ENCODE measurements at regions not wholly inside any gene's neighbourhood (a gene's known extent, or its start where the extent isn't known, plus 50 kb on each side); places are given as distances from the start of the nearest gene placed in this dataset.
A peak's percentile ranks its signal among the peaks of the same experiment; 100 is the strongest.

DNA sequence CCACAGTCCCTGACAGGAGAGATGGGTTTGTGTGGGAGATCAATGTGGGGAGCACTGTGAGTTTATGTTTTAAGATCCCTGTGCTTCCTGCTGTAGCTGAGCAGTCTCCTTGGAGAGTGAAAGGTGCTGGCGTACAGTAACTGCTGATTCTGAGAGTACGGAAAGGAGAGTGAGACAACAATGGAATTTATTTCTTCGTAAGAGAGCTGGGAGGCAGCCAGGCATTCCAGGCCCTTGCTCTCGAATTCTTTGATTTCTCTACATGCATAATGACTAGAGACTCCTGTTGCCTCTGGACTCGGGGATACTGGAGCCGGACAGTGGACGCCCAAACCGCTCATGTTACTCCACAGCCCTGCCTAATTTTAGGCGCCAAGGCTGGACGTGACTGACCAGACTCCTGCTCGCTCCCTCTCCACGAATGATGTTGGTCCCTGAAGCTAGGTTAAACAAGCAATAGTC, 131.0 kb upstream of the PHACTR1 start:
- no peak for DNase-seq (ENCODE audit: low read depth)

DNA sequence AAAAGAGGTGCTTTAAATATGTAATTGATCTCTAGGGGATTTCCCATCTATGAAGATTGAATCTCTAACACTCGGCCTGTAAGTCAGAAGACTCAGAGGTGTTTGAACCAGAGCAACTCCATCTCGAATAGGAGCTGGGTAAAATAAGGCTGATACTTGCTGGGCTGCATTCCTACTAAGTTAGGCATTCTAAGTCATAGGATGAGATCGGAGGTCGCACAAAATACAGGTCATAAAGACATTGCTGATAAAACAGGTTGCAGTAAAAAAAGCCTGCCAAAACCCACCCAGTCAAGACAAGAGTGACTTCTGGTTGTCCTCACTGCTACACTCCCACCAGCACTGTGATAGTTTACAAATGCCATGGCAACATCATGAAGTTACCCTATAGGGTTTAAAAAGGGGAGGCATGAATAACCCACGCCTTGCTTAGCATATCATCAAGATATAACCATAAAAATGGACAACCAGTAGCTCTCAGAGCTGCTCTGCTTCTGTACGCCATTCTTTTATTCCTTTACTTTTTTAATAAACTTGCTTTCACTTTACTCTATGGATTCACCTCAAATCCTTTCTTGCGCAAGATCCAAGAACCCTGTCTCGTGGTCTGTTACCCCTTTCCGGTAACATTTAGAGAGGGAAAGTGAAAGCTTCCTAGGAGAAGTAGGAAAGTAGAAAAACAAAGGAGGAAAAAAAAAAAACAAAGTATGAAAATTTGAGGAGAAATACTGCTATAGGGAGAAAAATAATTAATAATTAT, 129.7 kb upstream of the PHACTR1 start:
- no peak for DNase-seq (ENCODE audit: low read depth)

DNA sequence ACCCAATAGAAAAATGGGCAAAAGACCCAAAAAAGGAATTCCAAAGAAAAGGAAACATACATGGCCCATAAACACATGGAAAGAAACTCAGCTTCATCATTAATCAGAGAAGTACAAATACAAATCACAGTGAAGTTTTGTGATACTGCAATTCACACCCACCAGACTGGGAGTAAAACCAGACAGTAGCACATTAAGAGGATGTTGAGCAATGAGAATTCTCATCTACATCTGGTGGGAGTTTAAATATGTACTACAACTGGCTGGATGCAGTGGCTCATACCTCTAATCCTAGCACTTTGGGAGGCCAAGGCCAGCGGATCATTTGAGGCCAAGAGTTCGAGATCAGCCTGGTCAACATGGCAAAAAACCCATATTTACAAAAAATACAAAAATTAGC, 125.7 kb upstream of the PHACTR1 start:
- no peak for DNase-seq (ENCODE audit: low read depth)

DNA sequence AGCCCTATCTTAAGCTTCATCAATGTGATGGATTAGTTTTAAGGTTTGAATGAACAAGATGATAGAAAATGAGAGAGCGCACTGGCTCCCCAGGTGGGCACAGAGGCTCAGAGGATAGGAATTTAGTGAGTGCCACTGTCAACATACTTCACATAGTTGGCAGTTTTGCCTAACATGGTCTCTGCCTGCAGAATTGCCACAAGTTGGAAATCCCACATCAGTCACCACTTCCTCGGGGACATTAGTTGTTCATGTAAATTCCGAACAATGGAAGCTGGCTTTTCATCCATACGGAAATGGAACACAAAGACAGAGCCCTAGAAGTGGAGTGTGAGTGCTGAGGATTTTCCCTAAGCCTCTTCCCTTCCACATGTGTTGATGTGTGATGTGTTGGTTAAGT, 123.9 kb upstream of the PHACTR1 start:
- DNase-seq (ENCODE audit: low read depth) = no peak

DNA sequence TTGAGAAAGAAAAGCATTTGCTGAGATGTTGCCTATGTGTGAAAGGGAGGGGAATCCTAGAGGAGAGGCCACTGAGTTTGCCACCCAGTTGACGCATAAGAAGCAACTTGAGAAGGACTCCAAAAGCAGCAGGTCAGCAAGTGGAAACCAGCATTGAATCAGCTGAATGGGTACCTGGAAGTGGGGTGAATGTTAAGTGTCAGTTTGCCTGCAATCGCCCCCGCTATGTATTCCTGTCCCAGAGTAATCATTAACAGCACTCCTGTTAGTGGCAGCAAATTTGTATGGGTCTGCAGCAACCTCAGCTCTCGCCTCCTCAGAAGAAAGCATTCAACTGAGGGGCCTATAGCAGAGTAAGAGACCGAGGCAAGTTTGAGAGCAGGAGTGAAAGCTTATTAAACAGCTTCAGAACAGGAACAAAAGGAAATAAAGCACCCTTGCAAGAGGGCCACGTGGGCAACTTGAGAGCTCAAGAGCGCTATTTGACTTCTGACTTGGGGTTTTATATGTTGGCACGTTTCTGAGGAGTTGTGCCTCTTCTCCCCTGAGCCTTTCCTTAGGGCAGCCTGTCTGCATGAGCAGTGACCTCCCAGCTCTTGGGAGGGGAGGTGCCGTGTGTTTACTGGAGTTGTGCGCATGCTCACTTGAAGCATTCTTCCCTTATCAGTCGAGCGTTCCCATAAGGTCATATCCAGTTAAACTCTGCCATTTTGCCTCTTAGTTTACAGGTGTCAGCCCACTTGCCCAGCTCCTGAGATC, 122.6 kb upstream of the PHACTR1 start:
- DNase-seq (ENCODE audit: low read depth) = no peak

DNA sequence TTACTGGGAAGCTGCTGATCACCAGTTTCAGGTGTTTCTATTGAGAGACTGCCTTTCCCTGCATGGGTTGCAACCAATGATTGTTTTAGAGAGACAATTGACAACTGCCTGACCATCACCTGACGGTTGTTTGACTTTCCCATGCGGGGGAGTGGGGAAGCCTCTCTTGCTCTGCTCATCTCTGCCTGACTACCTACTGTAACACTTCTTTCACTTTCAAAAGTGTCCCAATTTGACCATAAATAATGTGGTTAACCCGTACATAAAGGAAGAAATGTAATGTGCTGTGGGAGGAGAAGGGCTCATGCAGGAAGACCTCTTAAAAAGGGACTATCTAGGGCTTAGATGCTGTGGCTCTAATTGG, 122.1 kb upstream of the PHACTR1 start:
- DNase-seq (ENCODE audit: low read depth) = no peak

DNA sequence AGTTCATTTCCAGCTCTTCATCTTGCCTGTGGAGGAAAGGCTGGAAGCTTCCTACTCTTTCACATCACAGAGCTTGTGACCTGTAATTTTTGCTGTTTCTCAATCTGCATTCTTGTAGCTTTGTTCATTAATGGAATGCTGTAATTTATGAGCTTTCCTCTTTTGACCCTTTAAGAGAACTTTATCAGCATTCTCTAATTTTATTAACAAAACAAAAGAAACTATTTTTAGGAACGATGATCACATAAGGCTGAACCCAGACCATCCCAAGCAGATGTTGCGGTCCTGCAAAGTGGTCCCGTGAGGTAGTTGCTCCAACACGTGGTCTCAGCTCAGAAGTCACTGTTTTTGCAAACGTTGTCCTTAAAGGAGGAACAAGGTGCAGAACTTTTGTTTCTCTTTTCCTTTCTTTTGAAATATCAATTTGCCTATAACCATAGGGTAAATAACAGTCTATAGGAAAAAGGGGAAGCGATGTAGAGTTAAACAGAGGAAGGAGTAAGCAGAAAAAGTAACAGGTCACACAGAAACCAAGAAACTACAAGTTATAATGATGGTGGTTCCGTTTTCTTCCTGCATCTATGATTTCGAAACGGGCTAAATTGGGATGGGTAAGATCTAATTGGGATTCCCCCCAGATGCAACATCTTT, 121.3 kb upstream of the PHACTR1 start:
- peak; percentile 69 for DNase-seq (ENCODE audit: low read depth)

DNA sequence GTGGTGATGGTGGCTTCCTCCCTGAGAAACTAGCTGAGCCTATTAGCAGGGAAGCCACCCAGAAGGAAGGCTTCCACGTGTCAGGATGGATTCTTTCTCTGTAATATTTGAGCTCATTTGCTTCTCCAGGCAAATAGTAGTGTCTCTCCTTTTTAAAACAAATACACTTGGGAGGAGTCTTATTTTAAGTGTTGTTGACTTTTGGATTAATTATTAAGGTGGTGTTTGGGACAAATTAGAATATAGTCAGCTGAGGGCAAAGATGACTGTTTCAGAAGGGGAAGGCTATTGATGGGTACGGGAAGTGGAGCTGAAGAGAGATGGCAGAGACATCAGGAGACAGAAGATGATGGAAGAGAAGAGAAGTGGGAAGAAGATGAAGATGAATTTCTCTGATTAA, 119.8 kb upstream of the PHACTR1 start:
- DNase-seq (ENCODE audit: low read depth) = no peak

DNA sequence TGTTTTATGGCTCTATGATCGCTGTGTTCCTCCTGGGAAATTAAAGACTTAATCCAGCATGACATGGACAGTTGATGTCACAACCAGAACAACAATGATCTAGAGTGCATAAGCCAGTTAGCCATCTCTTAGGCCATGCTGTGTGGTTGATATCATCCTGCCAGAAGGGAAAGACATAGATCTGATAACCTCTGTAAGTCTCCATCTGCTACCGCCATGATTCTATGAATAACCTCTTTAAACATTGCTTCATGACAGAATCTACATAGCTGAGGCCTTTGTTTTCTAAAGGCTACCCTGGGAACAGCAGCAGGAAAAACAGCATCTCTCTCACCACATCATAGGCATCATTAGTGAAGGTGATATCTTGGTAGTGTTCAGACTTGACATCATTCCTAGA, 117.6 kb upstream of the PHACTR1 start:
- DNase-seq (ENCODE audit: low read depth) = no peak

DNA sequence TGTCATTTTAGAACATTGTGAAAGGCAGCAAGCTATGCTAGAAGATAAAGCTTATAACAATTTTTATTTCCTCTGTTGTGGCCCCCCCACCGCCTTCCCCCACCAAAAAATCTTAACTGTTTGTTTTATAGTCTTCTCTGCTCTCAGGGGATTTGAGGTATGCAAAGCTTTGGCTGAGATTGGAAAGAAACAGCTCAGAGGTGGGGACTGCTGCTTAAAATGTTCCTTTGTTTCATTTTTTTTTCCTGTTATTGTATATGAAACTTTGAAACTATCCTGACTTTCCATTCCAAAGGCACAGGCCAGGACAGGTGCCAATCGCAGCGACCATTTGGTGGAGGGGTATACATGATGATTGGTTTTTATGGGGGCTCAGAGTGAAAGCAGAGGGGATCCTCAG, 114.7 kb upstream of the PHACTR1 start:
- no peak for DNase-seq (ENCODE audit: low read depth)

DNA sequence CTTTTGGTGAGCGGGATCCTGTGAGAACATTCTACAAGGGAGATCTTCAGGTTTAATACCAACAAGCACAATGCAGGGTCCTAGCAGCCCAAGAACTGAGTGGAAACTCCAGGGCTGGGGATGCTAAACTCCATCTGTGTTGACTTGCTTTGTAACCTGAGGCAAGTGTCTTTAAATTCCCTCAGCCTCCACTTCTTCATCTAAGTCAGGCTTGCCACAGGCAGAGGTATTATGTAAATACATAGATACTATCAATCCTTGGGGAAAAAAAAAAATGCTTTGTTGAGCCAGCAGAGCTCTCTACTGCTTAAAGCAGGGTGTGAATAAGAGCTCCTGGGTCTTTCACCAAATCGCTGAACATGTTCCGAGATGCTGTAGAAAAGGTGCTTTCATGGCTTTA, 114.2 kb upstream of the PHACTR1 start:
- DNase-seq (ENCODE audit: low read depth) = no peak

DNA sequence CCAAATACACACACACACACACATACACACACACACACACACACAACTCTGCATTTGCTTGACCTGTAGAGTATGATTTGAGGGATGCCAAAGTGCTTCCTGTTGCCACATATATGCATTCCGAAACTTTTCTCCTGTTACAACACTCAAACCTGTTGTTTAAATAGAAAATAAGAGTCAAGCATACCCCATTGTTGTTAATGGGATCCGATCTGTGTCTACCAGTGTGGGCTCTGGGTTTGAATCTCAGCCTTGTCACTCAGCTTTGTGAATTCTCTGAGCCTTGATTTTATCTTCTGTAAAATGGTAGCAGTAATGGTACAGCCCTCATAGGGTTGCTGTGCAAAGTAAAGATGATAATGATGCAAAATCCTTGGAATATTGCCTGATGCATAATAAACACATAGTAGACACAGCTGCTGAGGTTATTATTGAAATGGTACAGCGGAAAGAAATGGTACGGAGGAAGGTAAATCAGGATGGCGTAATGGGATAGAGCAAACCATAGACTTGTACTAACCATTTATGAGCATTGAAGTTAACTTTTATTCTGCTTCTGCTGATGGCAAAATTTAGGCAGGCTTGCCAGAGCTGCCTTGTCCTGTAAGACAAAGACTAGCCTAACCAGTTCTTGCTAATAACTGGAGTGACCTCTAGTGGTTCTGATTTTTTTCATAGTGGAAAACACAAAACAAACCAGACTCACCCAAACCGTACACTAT, 113.5 kb upstream of the PHACTR1 start:
- peak; percentile 50 for DNase-seq (ENCODE audit: low read depth)

DNA sequence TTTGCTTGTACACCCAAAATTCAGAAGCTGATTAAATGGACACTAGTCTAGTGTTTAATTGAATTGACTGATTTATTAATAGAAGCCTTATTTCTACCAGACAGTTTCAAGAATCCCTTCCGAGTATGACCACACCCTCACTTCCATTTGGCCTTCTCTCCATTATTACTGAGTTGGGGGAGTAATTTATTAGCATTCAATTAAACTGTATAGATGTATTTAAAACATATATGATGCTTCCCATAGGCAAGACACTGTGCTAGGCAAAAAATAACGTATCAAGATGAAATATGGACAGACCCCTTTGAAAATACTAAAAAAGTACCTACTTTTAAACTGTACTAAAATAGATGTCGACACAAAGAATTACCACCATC, 112.9 kb upstream of the PHACTR1 start:
- no peak for DNase-seq (ENCODE audit: low read depth)

DNA sequence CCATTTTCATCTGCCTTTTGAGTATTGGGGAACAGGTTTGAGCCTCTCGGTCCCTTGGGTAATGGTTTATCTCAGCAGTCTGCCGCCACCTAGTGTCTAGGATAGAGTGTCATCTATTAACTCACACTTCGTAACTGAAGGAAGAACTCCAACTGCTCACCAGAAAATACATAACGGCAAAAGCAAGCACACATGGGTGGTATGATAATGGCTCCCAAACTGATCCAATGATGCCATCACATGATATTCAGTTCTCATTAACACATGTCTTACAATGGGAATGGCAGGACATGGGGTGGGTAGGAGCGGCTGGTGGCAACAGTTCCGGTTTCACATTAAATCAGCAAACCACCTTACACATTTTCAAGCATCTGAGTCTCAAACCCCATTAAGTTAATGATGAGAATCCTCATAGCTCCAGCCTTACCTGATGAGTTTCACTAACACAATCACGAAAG, 110.7 kb upstream of the PHACTR1 start:
- no peak for DNase-seq (ENCODE audit: low read depth)

DNA sequence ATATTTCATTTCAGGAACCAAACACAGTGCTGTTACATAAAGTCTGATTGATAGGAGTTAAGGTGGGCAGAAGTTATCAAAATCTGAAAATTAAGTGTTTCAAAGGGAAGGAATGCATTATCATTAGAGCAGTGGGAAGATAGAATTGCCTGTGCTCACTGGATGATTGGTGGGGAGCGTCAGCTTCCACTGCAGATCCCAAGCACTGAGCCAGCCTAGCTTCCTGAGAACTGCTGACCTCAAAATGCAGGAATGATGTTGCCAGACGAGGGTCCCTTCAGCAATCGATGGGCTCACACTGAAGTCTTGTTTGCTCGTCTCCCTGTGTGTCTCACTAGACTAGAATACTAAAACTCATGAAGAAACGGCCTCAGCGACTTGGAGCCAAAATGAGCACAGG, 110.0 kb upstream of the PHACTR1 start:
- DNase-seq (ENCODE audit: low read depth) = no peak

DNA sequence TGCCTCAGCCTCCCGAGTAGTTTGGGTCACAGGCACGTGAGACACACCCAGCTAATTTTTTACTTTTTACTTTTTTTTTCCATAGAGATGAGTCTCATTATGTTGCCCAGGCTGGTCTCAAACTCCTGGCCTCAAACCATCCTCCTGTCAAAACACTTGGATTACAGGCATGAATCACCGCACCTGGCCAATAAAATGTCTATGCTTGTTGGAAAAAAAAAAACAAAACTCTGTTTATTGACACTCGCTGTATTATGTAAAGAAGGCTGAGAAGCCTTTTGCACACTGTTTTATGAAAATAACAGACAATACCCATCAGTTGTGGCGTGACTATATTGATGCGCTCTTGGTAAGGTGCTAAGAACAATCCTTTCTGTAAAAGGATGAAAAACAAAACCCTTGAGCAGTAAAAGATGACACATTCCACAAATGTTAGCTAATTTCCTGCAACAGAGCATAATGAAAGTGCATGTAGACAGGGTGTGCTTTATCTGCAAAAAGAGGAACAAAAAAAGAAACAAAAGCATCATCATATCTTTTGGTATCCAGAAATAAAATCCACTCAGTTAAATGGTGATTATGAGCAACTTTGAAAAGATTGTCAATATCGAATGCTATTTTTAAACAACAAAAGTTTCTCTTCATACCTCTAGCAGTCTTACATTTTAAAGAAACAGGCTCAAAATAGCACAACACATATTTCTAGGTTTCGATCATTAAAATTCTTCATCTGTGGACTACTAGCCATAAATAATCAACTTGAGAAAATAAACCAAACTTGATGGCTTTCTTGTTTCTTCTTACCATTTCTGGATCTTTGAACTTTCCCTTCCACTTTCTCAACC, 108.3 kb upstream of the PHACTR1 start:
- DNase-seq (ENCODE audit: low read depth) = no peak

DNA sequence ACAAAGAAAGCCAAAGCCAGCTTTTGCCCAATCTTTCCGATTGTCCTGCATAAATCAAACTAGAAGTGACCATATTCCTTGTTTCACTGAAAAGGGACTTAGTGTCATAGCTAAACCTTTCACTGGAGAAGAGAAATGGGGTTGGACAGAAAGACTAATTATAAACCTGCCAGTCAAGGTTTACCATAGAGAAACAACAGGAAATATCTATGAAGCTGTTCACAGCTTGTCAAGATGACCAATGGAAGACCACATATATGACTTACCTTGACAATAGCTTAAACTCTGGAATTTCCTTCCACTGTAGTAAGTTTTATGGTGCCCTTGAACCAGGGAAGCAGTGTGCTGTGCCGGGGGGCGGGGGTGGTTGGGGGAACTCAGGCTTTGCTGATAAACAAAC, 107.7 kb upstream of the PHACTR1 start:
- DNase-seq (ENCODE audit: low read depth) = no peak

DNA sequence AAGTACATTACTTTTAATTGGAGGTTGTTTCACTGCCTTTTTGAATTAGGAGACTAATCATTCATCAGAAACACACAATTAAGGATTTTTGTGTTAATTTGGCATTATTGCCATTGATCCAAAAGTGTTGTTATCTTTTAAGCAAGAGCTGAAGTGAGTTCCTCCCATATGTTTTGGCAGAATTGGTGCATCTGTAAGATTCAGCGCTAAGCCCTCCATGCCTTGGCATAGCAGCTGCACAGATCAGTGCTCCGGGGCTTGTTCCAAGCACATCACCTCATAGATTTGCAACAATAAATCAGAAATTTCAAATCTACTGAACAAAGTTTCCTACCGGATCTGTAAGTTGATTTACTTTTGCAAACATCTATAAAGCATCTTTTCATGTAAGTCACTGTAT, 106.8 kb upstream of the PHACTR1 start:
- no peak for DNase-seq (ENCODE audit: low read depth)

DNA sequence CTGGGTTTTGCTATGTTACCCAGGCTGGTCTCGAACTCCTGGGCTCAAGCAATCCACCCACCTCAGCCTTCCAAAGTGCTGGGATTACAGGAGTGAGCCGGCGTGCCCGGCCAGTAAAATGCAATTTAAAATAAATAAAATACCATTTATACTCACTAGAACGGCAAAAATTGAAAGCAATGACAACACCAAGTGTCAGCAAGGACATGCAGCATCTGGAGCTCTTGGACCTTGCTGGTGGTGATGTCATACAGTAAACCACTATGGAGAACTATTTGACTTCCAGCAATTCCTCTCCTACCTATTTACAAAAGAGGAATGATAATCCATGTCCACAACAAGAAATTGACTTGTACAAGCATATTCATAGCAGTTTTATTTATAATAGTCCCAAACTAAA, 105.7 kb upstream of the PHACTR1 start:
- DNase-seq (ENCODE audit: low read depth) = no peak

DNA sequence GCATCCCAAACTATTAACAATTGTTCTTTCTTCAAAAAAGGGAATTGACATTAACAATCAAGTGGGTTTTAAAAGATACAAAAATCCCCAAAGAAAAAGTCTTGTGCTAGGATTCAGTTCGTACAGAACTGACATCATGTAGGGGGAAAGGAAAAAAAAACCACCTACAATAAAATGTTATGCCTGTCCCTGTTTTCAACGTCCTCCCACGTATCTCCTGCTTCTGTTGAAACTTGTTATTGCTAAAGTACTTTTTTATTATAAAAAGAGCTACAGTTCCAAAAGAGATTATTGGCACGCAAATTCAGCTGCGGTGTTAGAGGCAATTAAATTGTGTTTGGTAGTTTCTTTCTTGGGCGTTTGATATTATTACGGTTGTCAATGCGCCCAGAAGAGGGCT, 102.8 kb upstream of the PHACTR1 start:
- no peak for DNase-seq (ENCODE audit: low read depth)

DNA sequence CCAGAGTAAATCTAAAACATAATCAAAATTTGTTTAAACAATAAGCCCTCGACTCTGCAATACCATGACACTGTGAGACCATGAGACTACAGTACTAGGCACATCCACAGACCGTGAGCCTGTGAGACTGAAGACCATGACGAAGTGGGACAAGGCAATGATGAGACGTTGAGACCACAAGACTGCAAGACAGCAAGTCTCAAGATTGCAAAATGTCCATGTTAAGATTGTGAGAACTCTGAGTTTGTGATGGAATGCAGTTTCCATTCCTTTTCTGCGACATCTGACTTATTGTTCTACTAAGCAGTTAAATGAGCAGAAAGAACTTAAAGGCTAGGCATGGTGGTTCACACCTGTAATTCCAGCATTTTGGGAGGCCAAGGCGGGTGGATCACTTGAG, 102.1 kb upstream of the PHACTR1 start:
- no peak for DNase-seq (ENCODE audit: low read depth)

DNA sequence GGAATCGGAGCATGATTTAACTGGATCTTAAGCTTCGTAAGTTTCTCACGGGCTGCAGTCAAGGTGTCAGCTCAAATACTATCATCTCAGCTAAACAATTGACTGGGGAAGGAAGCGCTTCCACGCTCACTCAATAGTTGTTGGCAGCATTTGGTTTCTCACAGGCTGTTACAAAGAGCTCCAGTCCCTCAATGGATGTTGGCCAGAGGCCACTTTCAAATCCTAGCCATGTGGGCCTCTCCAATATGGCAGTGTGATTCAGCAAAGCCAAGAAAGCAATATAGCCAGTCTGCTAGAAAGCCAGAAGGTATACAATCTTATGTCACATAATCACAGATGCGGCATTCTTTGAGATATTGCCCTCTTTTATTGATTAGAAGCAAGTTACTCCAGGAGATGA, 98.3 kb upstream of the PHACTR1 start:
- DNase-seq (ENCODE audit: low read depth) = no peak

Measured in GM04503 (cell line).